ENCODE measurements at regions not wholly inside any gene's neighbourhood (a gene's known extent, or its start where the extent isn't known, plus 50 kb on each side); places are given as distances from the start of the nearest gene placed in this dataset.

DNA sequence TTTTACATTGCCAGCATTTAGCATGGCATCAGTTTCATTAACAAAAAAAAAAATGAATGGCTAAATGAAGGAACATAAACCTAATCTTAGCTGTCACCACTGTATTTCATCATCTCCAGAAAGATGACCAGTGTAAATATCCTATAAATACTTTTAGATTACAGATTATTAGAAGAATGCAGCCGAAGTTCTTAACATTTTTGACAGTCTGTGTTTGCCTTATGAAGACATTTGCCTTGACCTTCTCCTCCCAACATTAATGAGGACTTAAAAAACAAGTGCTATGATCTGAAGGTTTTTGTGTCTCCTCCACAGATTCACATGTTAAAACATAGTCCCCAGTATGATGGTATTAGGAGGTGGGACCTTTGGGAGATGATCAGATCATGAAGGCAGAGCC is 253.0 kb downstream of the SNAPC1 start:
- Histone ChIP-seq H3K36me3 (no peaks in the 10 kb centered on the region), H3K9me3 (no peaks in the 10 kb centered on the region), H3K27me3 (no peaks in the 10 kb centered on the region), H3K4me3 (no peak overlapping the region), H3K27ac (no peak overlapping the region), H3K4me1 (no peaks in the 10 kb centered on the region)
- no peak for ATAC-seq
- no peak for DNase-seq
- TF ChIP-seq, protein P1, sequence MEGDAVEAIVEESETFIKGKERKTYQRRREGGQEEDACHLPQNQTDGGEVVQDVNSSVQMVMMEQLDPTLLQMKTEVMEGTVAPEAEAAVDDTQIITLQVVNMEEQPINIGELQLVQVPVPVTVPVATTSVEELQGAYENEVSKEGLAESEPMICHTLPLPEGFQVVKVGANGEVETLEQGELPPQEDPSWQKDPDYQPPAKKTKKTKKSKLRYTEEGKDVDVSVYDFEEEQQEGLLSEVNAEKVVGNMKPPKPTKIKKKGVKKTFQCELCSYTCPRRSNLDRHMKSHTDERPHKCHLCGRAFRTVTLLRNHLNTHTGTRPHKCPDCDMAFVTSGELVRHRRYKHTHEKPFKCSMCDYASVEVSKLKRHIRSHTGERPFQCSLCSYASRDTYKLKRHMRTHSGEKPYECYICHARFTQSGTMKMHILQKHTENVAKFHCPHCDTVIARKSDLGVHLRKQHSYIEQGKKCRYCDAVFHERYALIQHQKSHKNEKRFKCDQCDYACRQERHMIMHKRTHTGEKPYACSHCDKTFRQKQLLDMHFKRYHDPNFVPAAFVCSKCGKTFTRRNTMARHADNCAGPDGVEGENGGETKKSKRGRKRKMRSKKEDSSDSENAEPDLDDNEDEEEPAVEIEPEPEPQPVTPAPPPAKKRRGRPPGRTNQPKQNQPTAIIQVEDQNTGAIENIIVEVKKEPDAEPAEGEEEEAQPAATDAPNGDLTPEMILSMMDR (IDR thresholded peaks at IDR 0.05), result no peak
- intact Hi-C loops (cut with DNase I), result no loop called here

DNA sequence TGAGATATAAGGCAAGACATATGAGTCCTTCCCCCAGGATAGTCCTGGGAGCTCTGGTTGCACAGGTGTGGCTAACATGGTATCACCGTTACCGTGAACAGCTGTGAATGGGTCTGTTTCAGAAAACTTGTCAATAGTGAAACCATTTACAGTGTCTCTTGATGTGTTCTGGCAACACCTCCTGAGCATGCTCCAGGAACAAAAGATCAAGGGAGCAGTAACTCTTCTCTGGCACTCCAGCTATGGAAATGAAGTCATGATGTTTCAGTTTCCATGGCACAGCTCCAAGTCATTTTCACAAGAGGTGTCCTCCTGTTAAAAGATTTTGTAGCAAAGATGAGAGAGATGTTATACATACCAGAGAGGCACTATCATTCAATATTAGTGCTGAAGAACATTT is 253.7 kb downstream of the SNAPC1 start:
- Histone ChIP-seq H3K27ac (no peak overlapping the region), H3K4me1 (no peaks in the 10 kb centered on the region), H3K9me3 (no peaks in the 10 kb centered on the region), H3K36me3 (no peaks in the 10 kb centered on the region), H3K4me3 (no peak overlapping the region), H3K27me3 (no peaks in the 10 kb centered on the region)
- ATAC-seq (no peak), DNase-seq (no peak)
- intact Hi-C loops (cut with DNase I), result no loop called here
- TF ChIP-seq, protein P1 (IDR thresholded peaks at IDR 0.05), result no peak

DNA sequence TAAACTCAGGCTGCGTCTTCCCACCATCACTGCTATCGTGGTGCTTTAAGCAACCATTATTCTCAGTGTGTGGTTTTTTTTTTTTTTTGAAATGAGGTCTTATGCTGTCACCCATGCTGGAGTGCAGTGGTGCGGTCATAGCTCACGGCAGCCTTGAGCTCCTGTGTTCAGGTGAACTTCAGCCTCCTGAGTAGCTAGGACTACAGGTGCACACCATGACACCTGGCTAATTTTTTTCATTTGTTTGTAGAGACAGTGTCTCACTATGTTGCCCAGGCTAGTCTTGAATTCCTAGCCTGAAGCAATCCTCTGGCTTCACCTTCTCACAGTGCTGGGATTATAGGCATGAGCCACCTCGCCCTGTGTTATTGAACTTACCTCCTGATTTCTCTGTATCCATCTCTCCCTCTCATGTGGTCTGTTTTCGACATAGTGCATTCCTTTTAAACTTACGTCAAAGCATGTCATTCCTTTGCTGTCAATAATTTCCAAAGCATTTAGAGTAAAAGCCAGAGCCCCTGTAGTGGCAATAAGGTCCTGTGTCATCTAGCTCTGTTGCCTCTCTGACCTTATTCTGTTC is 255.5 kb downstream of the SNAPC1 start:
- Histone ChIP-seq H3K36me3 (no peaks in the 10 kb centered on the region), H3K4me3 (no peak overlapping the region), H3K27me3 (no peaks in the 10 kb centered on the region), H3K27ac (no peak overlapping the region), H3K9me3 (no peaks in the 10 kb centered on the region), H3K4me1 (no peaks in the 10 kb centered on the region)
- intact Hi-C loops (cut with DNase I), result no loop called here
- TF ChIP-seq, protein P1 (IDR thresholded peaks at IDR 0.05), result no peak
- no peak for DNase-seq
- no peak for ATAC-seq

DNA sequence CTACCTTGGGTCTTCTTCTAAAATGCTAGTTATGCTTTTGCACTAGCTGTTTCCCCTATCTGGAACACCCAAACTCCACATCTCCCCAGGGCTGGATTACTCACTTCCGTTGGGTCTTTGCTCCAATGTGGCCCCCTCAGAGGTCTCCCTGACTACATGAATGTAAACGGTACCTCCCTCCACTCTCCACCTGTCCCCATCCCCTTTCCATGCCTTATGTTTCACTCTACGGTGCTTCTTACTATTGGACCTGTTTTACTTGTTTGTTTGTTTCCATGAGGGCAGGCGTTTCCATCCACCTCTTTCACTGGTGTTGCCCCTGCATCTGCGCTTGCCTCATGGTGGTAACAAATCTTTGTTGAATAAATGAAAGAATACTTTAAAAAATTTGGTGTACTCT is 256.4 kb downstream of the SNAPC1 start:
- H3K27me3 ChIP-seq, result no peaks in the 10 kb centered on the region
- intact Hi-C loops (cut with DNase I), result no loop called here
- no peaks in the 10 kb centered on the region for H3K4me1 ChIP-seq
- no peaks in the 10 kb centered on the region for H3K9me3 ChIP-seq
- ATAC-seq (no peak), DNase-seq (no peak)
- no peak overlapping the region for H3K27ac ChIP-seq
- no peak overlapping the region for H3K4me3 ChIP-seq
- TF ChIP-seq, protein P1 (IDR thresholded peaks at IDR 0.05), result no peak
- H3K36me3 ChIP-seq, result no peaks in the 10 kb centered on the region

DNA sequence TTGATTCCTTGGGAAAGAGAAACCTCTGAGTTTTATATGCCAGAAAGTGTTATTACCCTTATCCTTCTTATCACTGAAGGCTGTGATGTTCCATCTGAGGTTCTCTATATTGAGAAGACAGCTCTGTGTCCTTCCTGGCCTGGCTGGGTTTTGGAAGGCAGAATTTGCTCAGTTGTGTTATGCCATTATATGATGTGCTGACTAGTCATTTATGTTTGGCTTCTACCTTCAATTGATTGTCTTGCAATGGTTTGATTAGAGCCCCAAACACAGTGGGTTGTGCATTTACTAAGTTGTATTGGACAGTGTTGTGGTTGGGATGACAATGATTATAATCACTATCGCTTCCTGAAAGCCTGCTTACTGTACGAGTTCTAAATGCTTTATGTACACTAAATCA is 265.7 kb downstream of the SNAPC1 start:
- H3K27ac ChIP-seq, result no peak overlapping the region
- ATAC-seq (no peak), DNase-seq (no peak)
- TF ChIP-seq, protein P1 (IDR thresholded peaks at IDR 0.05), result no peak
- no peaks in the 10 kb centered on the region for H3K27me3 ChIP-seq
- no peaks in the 10 kb centered on the region for H3K9me3 ChIP-seq
- intact Hi-C loops (cut with DNase I), result no loop called here
- H3K4me3 ChIP-seq, result no peak overlapping the region
- H3K36me3 ChIP-seq, result no peaks in the 10 kb centered on the region
- H3K4me1 ChIP-seq, result no peaks in the 10 kb centered on the region

DNA sequence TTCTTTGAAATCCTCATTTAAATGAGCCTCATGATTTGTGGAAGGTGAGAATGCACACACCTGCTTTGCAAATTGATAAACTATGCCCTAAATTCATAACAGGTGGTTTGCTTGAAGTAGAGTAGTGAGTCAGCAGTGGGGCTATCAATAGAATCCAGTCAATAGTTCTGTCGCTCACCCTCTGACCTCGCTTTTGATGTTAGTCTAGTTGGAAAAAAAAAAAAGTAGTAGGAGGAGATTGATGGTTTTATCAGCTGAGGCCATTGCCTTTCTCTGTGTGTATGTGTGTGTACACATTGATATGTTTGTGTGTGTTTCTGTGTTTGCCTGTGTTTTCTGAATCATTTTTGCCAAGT is 267.3 kb downstream of the SNAPC1 start:
- Histone ChIP-seq H3K9me3 (no peaks in the 10 kb centered on the region), H3K36me3 (no peaks in the 10 kb centered on the region), H3K27me3 (no peaks in the 10 kb centered on the region), H3K4me1 (no peaks in the 10 kb centered on the region), H3K27ac (no peak overlapping the region), H3K4me3 (no peak overlapping the region)
- intact Hi-C loops (cut with DNase I), result no loop called here
- no peak for DNase-seq
- no peak for ATAC-seq
- TF ChIP-seq, protein P1 (IDR thresholded peaks at IDR 0.05), result no peak

All from upper lobe of right lung (tissue), 1 donor.